ENCODE measurements at regions not wholly inside any gene's neighbourhood (a gene's known extent, or its start where the extent isn't known, plus 50 kb on each side); places are given as distances from the start of the nearest gene placed in this dataset.

GRCh38 chr16:60041671-60042070 lies 1307.6 kb upstream of the GOT2 start:
- no peaks in the 10 kb centered on the region for H3K4me1 ChIP-seq (replicated peaks in 1 of 2; ENCODE audit: control insufficient read depth in 2 of 2, insufficient read depth in 2 of 2, low read length in 2 of 2)
- H3K27me3 ChIP-seq (ENCODE audit: control insufficient read depth in 2 of 2, insufficient read depth in 2 of 2, low read length in 2 of 2) = no peaks in the 10 kb centered on the region
- in situ Hi-C loops (cut with MboI) (no loop called here), intact Hi-C loops (cut with micrococcal nuclease) (no loop called here)
- 0% methylated on average over 1 of the region's 1 CpG for WGBS (ENCODE audit: insufficient coverage, low coverage, missing lambda C conversion rate)
- ChIA-PET CTCF (ENCODE audit: low intra/inter-chr PET ratio) (no interaction called here), POLR2A (no interaction called here)
- H3K79me2 ChIP-seq (ENCODE audit: control insufficient read depth, insufficient read depth, low read length) = no peaks in the 10 kb centered on the region
- TF ChIP-seq RBM17 (IDR thresholded peaks at IDR 0.05; ENCODE audit: borderline replicate concordance, low read depth, low read length) (no peak), SRSF7 (optimal IDR thresholded peaks at IDR 0.05; ENCODE audit: low read depth, low read length) (no peak), ZNF41 (CRISPR knock-in tag; conservative IDR thresholded peaks at IDR 0.05) (no peak), C11orf30 (IDR thresholded peaks at IDR 0.05; ENCODE audit: low read depth) (no peak), E2F3 (CRISPR knock-in tag; IDR thresholded peaks at IDR 0.05) (no peak), PHTF2 (CRISPR knock-in tag; IDR thresholded peaks at IDR 0.05) (no peak), NR4A1 (CRISPR knock-in tag; IDR thresholded peaks at IDR 0.05) (no peak), NR4A1 (tag; IDR thresholded peaks at IDR 0.05) (no peak), SAFB (IDR thresholded peaks at IDR 0.05; ENCODE audit: borderline replicate concordance, low read depth, low read length) (no peak), ZNF282 (CRISPR knock-in tag; IDR thresholded peaks at IDR 0.05) (no peak), PATZ1 (CRISPR knock-in tag; IDR thresholded peaks at IDR 0.05; ENCODE audit: borderline replicate concordance) (no peak), DACH1 (IDR thresholded peaks at IDR 0.05; ENCODE audit: partially characterized antibody) (no peak), NFXL1 (CRISPR knock-in tag; IDR thresholded peaks at IDR 0.05) (no peak), ZNF431 (CRISPR knock-in tag; IDR thresholded peaks at IDR 0.05) (no peak), ZNF316 (IDR thresholded peaks at IDR 0.05) (no peak)
- TF ChIP-seq, protein P1, sequence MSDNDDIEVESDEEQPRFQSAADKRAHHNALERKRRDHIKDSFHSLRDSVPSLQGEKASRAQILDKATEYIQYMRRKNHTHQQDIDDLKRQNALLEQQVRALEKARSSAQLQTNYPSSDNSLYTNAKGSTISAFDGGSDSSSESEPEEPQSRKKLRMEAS (CRISPR knock-in tag; IDR thresholded peaks at IDR 0.05) = no peak
- TF ChIP-seq, protein P2, sequence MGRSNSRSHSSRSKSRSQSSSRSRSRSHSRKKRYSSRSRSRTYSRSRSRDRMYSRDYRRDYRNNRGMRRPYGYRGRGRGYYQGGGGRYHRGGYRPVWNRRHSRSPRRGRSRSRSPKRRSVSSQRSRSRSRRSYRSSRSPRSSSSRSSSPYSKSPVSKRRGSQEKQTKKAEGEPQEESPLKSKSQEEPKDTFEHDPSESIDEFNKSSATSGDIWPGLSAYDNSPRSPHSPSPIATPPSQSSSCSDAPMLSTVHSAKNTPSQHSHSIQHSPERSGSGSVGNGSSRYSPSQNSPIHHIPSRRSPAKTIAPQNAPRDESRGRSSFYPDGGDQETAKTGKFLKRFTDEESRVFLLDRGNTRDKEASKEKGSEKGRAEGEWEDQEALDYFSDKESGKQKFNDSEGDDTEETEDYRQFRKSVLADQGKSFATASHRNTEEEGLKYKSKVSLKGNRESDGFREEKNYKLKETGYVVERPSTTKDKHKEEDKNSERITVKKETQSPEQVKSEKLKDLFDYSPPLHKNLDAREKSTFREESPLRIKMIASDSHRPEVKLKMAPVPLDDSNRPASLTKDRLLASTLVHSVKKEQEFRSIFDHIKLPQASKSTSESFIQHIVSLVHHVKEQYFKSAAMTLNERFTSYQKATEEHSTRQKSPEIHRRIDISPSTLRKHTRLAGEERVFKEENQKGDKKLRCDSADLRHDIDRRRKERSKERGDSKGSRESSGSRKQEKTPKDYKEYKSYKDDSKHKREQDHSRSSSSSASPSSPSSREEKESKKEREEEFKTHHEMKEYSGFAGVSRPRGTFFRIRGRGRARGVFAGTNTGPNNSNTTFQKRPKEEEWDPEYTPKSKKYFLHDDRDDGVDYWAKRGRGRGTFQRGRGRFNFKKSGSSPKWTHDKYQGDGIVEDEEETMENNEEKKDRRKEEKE (IDR thresholded peaks at IDR 0.05; ENCODE audit: borderline replicate concordance in 1 of 2, control insufficient read depth in 1 of 2, low read depth in 2 of 2, low read length in 1 of 2) = no peak
- TF ChIP-seq, protein P3, sequence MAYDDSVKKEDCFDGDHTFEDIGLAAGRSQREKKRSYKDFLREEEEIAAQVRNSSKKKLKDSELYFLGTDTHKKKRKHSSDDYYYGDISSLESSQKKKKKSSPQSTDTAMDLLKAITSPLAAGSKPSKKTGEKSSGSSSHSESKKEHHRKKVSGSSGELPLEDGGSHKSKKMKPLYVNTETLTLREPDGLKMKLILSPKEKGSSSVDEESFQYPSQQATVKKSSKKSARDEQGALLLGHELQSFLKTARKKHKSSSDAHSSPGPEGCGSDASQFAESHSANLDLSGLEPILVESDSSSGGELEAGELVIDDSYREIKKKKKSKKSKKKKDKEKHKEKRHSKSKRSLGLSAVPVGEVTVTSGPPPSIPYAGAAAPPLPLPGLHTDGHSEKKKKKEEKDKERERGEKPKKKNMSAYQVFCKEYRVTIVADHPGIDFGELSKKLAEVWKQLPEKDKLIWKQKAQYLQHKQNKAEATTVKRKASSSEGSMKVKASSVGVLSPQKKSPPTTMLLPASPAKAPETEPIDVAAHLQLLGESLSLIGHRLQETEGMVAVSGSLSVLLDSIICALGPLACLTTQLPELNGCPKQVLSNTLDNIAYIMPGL (CRISPR knock-in tag; IDR thresholded peaks at IDR 0.05) = no peak
- ATAC-seq (no peak), DNase-seq (ENCODE audit: extremely low read depth in 1 of 4, low spot score in 3 of 4) (no peak), FAIRE-seq (no peak)
- H3K9ac ChIP-seq (ENCODE audit: insufficient read depth in 1 of 2, low read depth in 2 of 2, low read length in 2 of 2) = no peak overlapping the region
- H3K36me3 ChIP-seq (ENCODE audit: control insufficient read depth, insufficient read depth, low read length) = no peaks in the 10 kb centered on the region
- H3K4me2 ChIP-seq (ENCODE audit: insufficient read depth, low read length) = no peak overlapping the region
- no peaks in the 10 kb centered on the region; the same call in 1 of the 2 replicates for H3K9me3 ChIP-seq (replicated peaks; ENCODE audit: control insufficient read depth, insufficient read depth, low read depth, low read length)
- BruUV-seq (replicated peaks) = no TSS peak
- no peak overlapping the region for H2AFZ ChIP-seq (ENCODE audit: low read depth, low read length)
- no peak overlapping the region for H3K27ac ChIP-seq (ENCODE audit: extremely low read depth, low read depth, low read length)
- no peak overlapping the region for H3K4me3 ChIP-seq
- no peaks in the 10 kb centered on the region for H3K9me1 ChIP-seq (ENCODE audit: control insufficient read depth, insufficient read depth, low read length)
- H4K20me1 ChIP-seq (replicated peaks; ENCODE audit: control insufficient read depth, insufficient read depth, low read length) = no peaks in the 10 kb centered on the region
